ENCODE measurements at regions not wholly inside any gene's neighbourhood (a gene's known extent, or its start where the extent isn't known, plus 50 kb on each side); places are given as distances from the start of the nearest gene placed in this dataset.

- H4K20me1 ChIP-seq (ENCODE audit: insufficient read depth), result no peaks in the 10 kb centered on the region
- H3K9ac ChIP-seq (ENCODE audit: low read length), result no peak overlapping the region
- H2AFZ ChIP-seq (ENCODE audit: low read depth, low read length), result no peak overlapping the region
- no peak overlapping the region for H3K4me2 ChIP-seq (ENCODE audit: low read length)
- no peak overlapping the region for H3K27ac ChIP-seq (ENCODE audit: low read length)
- H3K27me3 ChIP-seq (ENCODE audit: insufficient read depth, low read depth, low read length), result no peaks in the 10 kb centered on the region
- no peaks in the 10 kb centered on the region for H3K36me3 ChIP-seq (ENCODE audit: insufficient read depth, low read length)
- no peaks in the 10 kb centered on the region for H3F3A ChIP-seq (ENCODE audit: insufficient read depth, low read length, poor library complexity, severe bottlenecking)
- no peaks in the 10 kb centered on the region for H3K79me2 ChIP-seq (replicated peaks; ENCODE audit: insufficient read depth, low read length)
- no peaks in the 10 kb centered on the region for H3K9me2 ChIP-seq (ENCODE audit: insufficient read depth, low read length)
- H3K9me3 ChIP-seq (ENCODE audit: low read length), result no peaks in the 10 kb centered on the region
- no peak for TF ChIP-seq RAD21 (conservative IDR thresholded peaks at IDR 0.05)
- TF ChIP-seq MXI1 (conservative IDR thresholded peaks at IDR 0.05; ENCODE audit: poor library complexity, severe bottlenecking), result no peak
- TF ChIP-seq TAF1 (IDR thresholded peaks at IDR 0.05; ENCODE audit: low read depth), result no peak
- no peak for TF ChIP-seq CTCF (IDR thresholded peaks at IDR 0.05; ENCODE audit: poor library complexity, severe bottlenecking)
- no peak for TF ChIP-seq EP300 (conservative IDR thresholded peaks at IDR 0.05; ENCODE audit: poor library complexity, severe bottlenecking)
- TF ChIP-seq POLR2AphosphoS5 (IDR thresholded peaks at IDR 0.05), result no peak
- no peak for TF ChIP-seq SMC3 (conservative IDR thresholded peaks at IDR 0.05; ENCODE audit: poor library complexity)
- H3K4me3 ChIP-seq (ENCODE audit: low read length), result no peak overlapping the region
Measured at GRCh38 chr5:86337667-86338460, 279.9 kb upstream of the COX7C start.

DNA sequence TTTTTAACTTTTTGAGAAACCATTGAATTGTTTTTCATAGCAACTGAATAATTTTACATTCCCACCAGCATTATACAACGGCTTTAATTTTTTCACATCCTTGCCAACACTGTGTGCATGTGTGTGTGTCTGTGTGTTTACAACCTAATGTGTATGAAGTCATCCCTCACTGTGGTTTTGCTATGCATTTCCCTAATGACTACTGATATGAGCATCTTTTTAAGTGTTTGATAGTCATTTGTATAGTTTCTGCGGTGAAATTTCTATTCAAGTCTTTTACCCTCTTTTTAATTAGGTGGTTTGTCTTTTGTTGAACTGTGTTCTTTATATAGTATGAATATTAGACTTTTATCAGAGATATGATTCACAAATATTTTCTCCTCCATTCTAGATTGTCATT, 263.1 kb upstream of the COX7C start:
- TF ChIP-seq POLR2AphosphoS5 (IDR thresholded peaks at IDR 0.05) (no peak), TAF1 (IDR thresholded peaks at IDR 0.05; ENCODE audit: low read depth) (no peak), CTCF (IDR thresholded peaks at IDR 0.05; ENCODE audit: poor library complexity, severe bottlenecking) (no peak), SMC3 (conservative IDR thresholded peaks at IDR 0.05; ENCODE audit: poor library complexity) (no peak), EZH2 (IDR thresholded peaks at IDR 0.05; ENCODE audit: borderline replicate concordance, insufficient read depth, low read length, poor library complexity, severe bottlenecking) (no peak), RAD21 (conservative IDR thresholded peaks at IDR 0.05) (no peak), MXI1 (conservative IDR thresholded peaks at IDR 0.05; ENCODE audit: poor library complexity, severe bottlenecking) (no peak), EP300 (conservative IDR thresholded peaks at IDR 0.05; ENCODE audit: poor library complexity, severe bottlenecking) (no peak)
- TF ChIP-seq, protein P1, sequence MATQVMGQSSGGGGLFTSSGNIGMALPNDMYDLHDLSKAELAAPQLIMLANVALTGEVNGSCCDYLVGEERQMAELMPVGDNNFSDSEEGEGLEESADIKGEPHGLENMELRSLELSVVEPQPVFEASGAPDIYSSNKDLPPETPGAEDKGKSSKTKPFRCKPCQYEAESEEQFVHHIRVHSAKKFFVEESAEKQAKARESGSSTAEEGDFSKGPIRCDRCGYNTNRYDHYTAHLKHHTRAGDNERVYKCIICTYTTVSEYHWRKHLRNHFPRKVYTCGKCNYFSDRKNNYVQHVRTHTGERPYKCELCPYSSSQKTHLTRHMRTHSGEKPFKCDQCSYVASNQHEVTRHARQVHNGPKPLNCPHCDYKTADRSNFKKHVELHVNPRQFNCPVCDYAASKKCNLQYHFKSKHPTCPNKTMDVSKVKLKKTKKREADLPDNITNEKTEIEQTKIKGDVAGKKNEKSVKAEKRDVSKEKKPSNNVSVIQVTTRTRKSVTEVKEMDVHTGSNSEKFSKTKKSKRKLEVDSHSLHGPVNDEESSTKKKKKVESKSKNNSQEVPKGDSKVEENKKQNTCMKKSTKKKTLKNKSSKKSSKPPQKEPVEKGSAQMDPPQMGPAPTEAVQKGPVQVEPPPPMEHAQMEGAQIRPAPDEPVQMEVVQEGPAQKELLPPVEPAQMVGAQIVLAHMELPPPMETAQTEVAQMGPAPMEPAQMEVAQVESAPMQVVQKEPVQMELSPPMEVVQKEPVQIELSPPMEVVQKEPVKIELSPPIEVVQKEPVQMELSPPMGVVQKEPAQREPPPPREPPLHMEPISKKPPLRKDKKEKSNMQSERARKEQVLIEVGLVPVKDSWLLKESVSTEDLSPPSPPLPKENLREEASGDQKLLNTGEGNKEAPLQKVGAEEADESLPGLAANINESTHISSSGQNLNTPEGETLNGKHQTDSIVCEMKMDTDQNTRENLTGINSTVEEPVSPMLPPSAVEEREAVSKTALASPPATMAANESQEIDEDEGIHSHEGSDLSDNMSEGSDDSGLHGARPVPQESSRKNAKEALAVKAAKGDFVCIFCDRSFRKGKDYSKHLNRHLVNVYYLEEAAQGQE (IDR thresholded peaks at IDR 0.05; ENCODE audit: borderline replicate concordance), result no peak
- no peaks in the 10 kb centered on the region for H3K9me3 ChIP-seq (ENCODE audit: low read length)
- no peaks in the 10 kb centered on the region for H3K9me2 ChIP-seq (ENCODE audit: insufficient read depth, low read length)
- no peak overlapping the region for H3K4me2 ChIP-seq (ENCODE audit: low read length)
- H3K36me3 ChIP-seq (ENCODE audit: insufficient read depth, low read length), result no peaks in the 10 kb centered on the region
- no peaks in the 10 kb centered on the region for H3K79me2 ChIP-seq (replicated peaks; ENCODE audit: insufficient read depth, low read length)
- H2AFZ ChIP-seq (ENCODE audit: low read depth, low read length), result no peak overlapping the region
- no peak overlapping the region for H3K4me3 ChIP-seq (ENCODE audit: low read length)
- no peaks in the 10 kb centered on the region for H3K27me3 ChIP-seq (ENCODE audit: insufficient read depth, low read depth, low read length)
- H3F3A ChIP-seq (ENCODE audit: insufficient read depth, low read length, poor library complexity, severe bottlenecking), result no peaks in the 10 kb centered on the region
- no peaks in the 10 kb centered on the region for H4K20me1 ChIP-seq (ENCODE audit: insufficient read depth)
- no peak overlapping the region for H3K27ac ChIP-seq (ENCODE audit: low read length)
- H3K9ac ChIP-seq (ENCODE audit: low read length), result no peak overlapping the region

Measured in neural cell (in vitro differentiated cells).